T-helper 2 cell (primary cell): ENCODE measurements at regions not wholly inside any gene's neighbourhood (a gene's known extent, or its start where the extent isn't known, plus 50 kb on each side); places are given as distances from the start of the nearest gene placed in this dataset.

Experiments
- DNase-seq, 5 experiments: peaks; one replicate each; pipeline versions ENCODE4 v3.0.0 to v3.0.0-alpha.2; 2012 to 2022

- no peak for DNase-seq
Measured at GRCh38 chr4:11901089-11901488, 472.4 kb upstream of the HS3ST1 start.

- no peak for DNase-seq
Measured at GRCh38 chr4:11900359-11900758, 471.7 kb upstream of the HS3ST1 start.

- DNase-seq = no peak
Measured at GRCh38 chr4:11898796-11899195, 470.1 kb upstream of the HS3ST1 start.

DNA sequence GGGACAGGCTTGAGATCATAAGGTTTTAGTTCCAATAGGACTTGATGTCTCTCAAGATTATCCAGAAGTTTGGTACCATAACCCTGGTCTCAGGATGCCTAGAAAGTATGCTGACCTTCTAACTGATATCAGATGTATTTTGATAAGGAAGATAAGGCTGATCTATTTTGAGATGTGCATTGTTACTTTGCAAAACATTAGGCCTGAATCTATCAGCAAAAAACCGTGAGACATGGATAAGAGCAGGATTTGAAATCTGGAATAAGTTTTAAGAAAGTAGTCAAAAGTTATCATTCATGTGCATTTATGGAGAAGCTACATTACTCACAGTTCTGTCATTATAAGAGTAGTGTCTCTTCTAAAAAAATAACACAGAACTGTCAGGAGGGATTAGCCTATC lies 467.1 kb upstream of the HS3ST1 start:
- no peak for DNase-seq

DNA sequence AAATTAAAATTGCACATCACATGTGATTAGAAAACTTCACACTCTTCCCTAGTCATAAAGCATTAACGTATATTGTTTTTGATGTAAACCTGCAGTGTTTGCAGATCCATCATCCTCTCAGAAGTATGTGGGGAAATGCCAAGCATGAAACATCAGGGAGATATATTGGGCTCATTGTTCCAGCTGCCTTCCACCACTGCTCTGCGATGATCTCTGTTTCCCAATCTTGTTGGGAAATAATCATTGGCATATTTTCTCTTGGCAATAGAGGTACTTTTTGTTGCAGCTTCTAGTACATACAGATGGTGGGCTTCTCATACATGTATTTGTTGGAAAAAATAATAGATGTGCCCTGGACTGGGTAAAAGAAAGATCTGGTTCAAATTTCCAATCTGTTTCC lies 466.3 kb upstream of the HS3ST1 start:
- no peak for DNase-seq

- DNase-seq = no peak
Measured at GRCh38 chr4:11894221-11894620, 465.5 kb upstream of the HS3ST1 start.

- no peak for DNase-seq
Measured at GRCh38 chr4:11889099-11889498, 460.4 kb upstream of the HS3ST1 start.

- DNase-seq = no peak
Measured at GRCh38 chr4:11881947-11882346, 453.3 kb upstream of the HS3ST1 start.

GRCh38 chr4:11881364-11881763 lies 452.7 kb upstream of the HS3ST1 start:
- no peak for DNase-seq

DNA sequence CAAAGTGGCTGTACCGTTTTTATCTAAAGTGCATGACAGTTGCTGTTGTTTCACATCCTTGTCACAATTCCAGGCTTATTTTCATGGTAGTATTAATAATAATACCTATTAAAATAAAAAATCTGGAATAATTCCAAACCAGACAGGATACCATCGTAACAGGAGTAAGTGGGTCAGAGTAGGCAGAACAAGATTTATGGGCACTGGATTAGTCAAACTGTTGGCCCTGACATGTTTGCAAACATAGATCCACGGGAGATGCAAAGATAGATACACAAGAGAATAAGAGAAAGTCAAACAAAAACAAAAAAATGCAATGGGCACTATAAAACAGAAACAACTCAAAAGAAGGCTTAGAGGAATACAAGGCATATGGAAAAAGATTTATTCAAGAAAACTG lies 449.5 kb upstream of the HS3ST1 start:
- no peak for DNase-seq

- DNase-seq = no peak
Measured at GRCh38 chr4:11876104-11876503, 447.4 kb upstream of the HS3ST1 start.

DNA sequence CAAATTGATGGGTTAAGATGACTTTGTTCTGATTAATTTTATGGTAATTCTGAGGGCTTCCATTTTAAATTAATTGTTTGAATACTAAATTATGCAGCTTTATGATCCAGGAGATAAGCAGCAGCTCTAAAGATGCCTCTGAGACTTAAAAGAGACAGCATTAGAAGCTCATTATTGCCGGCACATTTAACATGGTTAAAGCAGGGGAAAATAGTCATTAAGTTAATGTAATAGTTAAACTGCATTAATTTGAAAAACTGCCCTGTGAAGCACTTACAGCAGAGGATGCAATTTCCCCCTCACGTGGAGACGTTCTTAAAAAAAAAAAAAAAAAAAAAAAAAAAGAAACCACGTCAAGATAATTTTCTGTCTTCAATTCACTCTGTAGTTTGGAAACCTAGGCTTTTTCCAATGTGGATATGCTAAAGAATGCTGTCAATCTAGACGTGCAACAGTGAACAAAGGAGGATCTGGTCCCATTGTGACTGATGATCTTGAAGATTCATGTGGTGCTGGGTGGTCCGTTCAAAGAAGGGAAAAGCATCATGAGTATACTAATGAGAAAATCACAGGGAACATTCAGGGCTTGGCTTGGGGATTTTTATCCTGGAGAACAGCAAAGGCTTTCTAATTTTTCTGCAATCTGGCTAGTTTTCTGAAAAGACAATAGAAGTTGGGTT lies 440.6 kb upstream of the HS3ST1 start:
- DNase-seq = no peak

GRCh38 chr4:11866391-11866790 lies 437.7 kb upstream of the HS3ST1 start:
- no peak for DNase-seq

GRCh38 chr4:11860996-11861395 lies 432.3 kb upstream of the HS3ST1 start:
- DNase-seq = no peak

DNA sequence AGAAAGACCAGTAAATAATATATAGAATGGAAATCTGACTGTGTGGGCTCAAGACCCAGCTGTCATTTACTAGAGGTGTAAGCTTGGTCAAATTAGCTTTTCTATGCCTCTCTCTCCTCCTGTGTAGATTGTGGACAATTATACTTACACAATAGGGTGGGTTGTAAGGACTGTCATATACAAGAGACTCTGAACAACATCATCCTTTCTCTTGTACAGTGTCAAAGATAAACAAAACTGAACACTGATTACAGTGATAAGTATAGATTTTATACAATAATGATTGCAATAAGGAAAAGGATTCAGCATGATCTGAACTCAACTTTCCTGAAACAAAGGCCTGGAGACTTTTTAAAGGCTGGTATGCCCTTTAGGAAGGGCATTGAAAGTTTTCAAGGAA lies 429.2 kb upstream of the HS3ST1 start:
- DNase-seq = no peak

DNA sequence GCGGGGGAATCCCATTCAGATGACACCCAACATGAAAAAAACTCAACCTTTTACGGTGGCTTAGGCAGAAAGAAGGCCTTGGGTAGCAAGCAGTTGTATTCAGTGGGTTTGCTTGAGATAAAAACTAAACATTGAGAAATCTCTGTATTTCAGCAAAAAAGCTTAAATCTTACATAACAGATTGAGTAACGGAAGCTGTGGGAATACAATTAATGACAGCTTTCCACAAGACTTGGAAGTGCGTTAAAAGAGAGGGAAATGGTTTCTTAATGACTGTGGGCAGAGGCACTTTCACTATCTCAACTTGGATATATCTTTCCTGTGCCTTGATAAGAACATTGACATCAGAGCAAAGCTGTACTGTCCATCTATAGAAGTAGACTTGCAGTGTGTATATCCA lies 418.5 kb upstream of the HS3ST1 start:
- no peak for DNase-seq

- DNase-seq = no peak
Measured at GRCh38 chr4:11843927-11844326, 415.2 kb upstream of the HS3ST1 start.

- no peak for DNase-seq
Measured at GRCh38 chr4:11843340-11843739, 414.6 kb upstream of the HS3ST1 start.

DNA sequence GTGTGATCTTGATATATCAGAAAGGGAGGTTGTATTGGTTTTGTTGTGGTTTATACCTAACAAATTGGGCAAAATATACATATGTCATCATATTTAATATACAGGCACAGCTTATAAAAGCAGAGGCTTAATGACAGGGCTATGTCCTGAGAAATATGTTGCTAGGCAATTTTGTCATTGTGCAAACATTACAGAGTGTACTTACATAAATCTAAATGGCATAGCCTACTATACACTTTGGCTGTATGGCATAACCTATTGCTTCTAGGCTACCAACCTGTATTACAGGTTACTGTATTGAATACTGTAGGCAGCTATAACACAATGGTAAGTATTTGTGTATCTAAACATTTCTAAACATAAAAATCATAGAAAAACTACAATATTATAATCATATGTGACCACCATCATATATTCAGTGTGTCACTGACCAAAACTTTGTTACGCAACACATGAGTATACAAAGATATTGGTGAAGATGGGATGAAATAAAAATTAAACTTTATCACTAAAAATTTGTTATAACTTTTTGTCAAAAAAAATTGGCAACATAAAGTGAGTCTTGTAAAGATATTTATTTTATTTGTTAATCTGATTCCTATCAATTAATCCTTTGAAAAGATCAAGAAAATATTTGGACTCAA lies 414.0 kb upstream of the HS3ST1 start:
- DNase-seq = no peak

DNA sequence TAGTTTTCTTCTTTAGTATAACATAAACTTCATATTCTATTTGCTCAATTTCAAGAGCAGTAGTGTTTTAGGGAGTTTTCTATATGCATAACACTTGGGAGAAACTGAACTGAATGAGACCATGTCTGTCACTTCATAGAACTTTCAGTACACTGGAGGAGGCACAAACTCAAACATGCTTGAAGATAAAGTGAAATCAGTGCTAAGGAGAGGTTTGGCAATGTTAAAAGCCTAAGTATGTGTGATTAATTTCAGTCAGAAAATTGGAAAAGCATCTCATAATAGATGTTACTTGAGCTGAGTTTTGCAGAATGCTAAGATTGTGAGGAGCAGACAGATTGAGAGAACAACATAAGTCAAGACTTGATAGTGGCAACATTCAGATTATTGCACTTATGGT lies 411.2 kb upstream of the HS3ST1 start:
- no peak for DNase-seq

GRCh38 chr4:11831739-11832138 lies 403.0 kb upstream of the HS3ST1 start:
- DNase-seq = no peak

DNA sequence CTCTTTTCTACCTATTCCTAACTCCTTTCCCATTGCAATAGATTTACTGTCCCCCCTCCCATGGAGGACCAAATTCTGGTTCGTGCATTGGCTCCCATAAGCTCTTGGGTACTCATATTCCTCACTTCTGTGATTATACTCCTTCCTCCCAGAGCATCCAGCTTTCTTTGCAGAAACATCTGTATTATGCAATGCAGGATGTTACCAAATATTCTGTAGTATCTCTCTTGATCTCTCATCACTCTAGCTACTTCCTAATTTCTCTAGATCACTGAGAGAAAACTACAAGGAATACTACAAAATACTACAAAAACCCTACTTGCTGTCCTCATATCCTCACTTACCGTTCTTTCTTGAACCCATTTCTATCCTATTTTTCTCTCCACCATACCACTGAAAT lies 395.9 kb upstream of the HS3ST1 start:
- no peak for DNase-seq

- no peak for DNase-seq
Measured at GRCh38 chr4:11821772-11822430, 393.2 kb upstream of the HS3ST1 start.

GRCh38 chr4:11817088-11817487 lies 388.4 kb upstream of the HS3ST1 start:
- no peak for DNase-seq
